H9 (cell line): ENCODE measurements at regions not wholly inside any gene's neighbourhood (a gene's known extent, or its start where the extent isn't known, plus 50 kb on each side); places are given as distances from the start of the nearest gene placed in this dataset.

Experiments used
- DNase-seq: peaks from one replicate; pipeline ENCODE4 v3.0.0-alpha.2; 2017
- H2AFZ ChIP-seq: one replicate; pipeline ENCODE4 v1.6.1; 2013; ENCODE audit warnings: mild to moderate bottlenecking, low read length, control low read depth, moderate library complexity
- H2AK5ac ChIP-seq: 2 replicates; pipeline ENCODE4 v1.6.1; 2013; ENCODE audit warnings: low read length, control low read depth, mixed read lengths; ENCODE audit not compliant: insufficient read length
- H2BK120ac ChIP-seq: one replicate; pipeline ENCODE4 v1.6.1; 2013; ENCODE audit warnings: low read depth, mild to moderate bottlenecking, low read length, control low read depth, inconsistent platforms; ENCODE audit not compliant: poor library complexity, severe bottlenecking
- H2BK12ac ChIP-seq: 2 replicates; pipeline ENCODE4 v1.6.1; 2013; ENCODE audit warnings: low read length, control low read depth, mixed read lengths, low read depth; ENCODE audit not compliant: insufficient read length
- H2BK15ac ChIP-seq: 2 replicates; pipeline ENCODE4 v1.6.1; 2013; ENCODE audit warnings: low read depth, low read length, control low read depth
- H2BK20ac ChIP-seq: one replicate; pipeline ENCODE4 v1.6.1; 2013; ENCODE audit warnings: low read depth, mild to moderate bottlenecking, low read length, control low read depth, inconsistent platforms; ENCODE audit not compliant: poor library complexity, severe bottlenecking
- H2BK5ac ChIP-seq: 2 replicates; pipeline ENCODE4 v1.6.1; 2013; ENCODE audit warnings: low read length, control low read depth, mixed read lengths; ENCODE audit not compliant: insufficient read length
- H3K14ac ChIP-seq: 2 replicates; pipeline ENCODE4 v1.6.1; 2013; ENCODE audit warnings: low read length, control low read depth; ENCODE audit not compliant: insufficient read depth
- H3K18ac ChIP-seq: 2 replicates; pipeline ENCODE4 v1.6.1; 2013; ENCODE audit warnings: low read depth, mild to moderate bottlenecking, mixed read lengths, low read length, control low read depth; ENCODE audit not compliant: insufficient read length
- H3K23ac ChIP-seq: 2 replicates; pipeline ENCODE4 v1.6.1; 2013; ENCODE audit warnings: low read length, control low read depth, mixed read lengths, low read depth; ENCODE audit not compliant: insufficient read length
- H3K23me2 ChIP-seq: 2 replicates; pipeline ENCODE4 v1.6.1; 2013; ENCODE audit warnings: low read depth, mild to moderate bottlenecking, mixed read lengths, low read length, control low read depth; ENCODE audit not compliant: insufficient read length, poor library complexity, severe bottlenecking
- H3K27ac ChIP-seq: 2 replicates; pipeline ENCODE4 v1.5.1; 2013; ENCODE audit warnings: low read length, control low read depth, mixed read lengths, low read depth; ENCODE audit not compliant: insufficient read length
- H3K27me3 ChIP-seq: 2 replicates; pipeline ENCODE4 v1.6.1; 2013; ENCODE audit warnings: low read length, control low read depth, inconsistent platforms; ENCODE audit not compliant: insufficient read depth
- H3K4ac ChIP-seq: 2 replicates; pipeline ENCODE4 v1.6.1; 2013; ENCODE audit warnings: low read depth, mild to moderate bottlenecking, control low read depth, inconsistent platforms, low read length, moderate library complexity
- H3K4me1 ChIP-seq: 2 replicates; pipeline ENCODE4 v1.6.1; 2013; ENCODE audit warnings: low read length, control low read depth, inconsistent platforms; ENCODE audit not compliant: insufficient read depth
- H3K4me2 ChIP-seq: 2 replicates; pipeline ENCODE4 v1.6.1; 2013; ENCODE audit warnings: low read length, control low read depth, mixed read lengths; ENCODE audit not compliant: insufficient read length, insufficient read depth
- H3K56ac ChIP-seq: 2 replicates; pipeline ENCODE4 v1.6.1; 2013; ENCODE audit warnings: low read depth, mild to moderate bottlenecking, mixed read lengths, low read length, control low read depth; ENCODE audit not compliant: insufficient read length
- H3K79me1 ChIP-seq: 2 replicates; pipeline ENCODE4 v1.6.1; 2013; ENCODE audit warnings: low read depth, mild to moderate bottlenecking, moderate library complexity, low read length, control low read depth, inconsistent platforms; ENCODE audit not compliant: insufficient read depth, poor library complexity, severe bottlenecking
- H3K79me2 ChIP-seq: 2 replicates; pipeline ENCODE4 v1.6.1; 2013; ENCODE audit warnings: low read length, control low read depth, inconsistent platforms; ENCODE audit not compliant: insufficient read depth
- H3K9ac ChIP-seq: 2 replicates; pipeline ENCODE4 v1.6.1; 2013; ENCODE audit warnings: low read length, control low read depth, mixed read lengths; ENCODE audit not compliant: insufficient read length; ENCODE audit errors: extremely low read depth
- H3K9me3 ChIP-seq: one replicate; pipeline ENCODE4 v1.6.1; 2013; ENCODE audit warnings: low read depth, low read length, inconsistent platforms; ENCODE audit not compliant: control insufficient read depth
- H3T11ph ChIP-seq: one replicate; pipeline ENCODE4 v1.6.1; 2013; ENCODE audit warnings: mild to moderate bottlenecking, low read length, control low read depth, inconsistent platforms
- H4K20me1 ChIP-seq: one replicate; pipeline ENCODE4 v1.6.1; 2013; ENCODE audit not compliant: control insufficient read depth, insufficient read length, insufficient read depth
- H4K5ac ChIP-seq: 2 replicates; pipeline ENCODE4 v1.6.1; 2013; ENCODE audit warnings: low read depth, mild to moderate bottlenecking, mixed read lengths, low read length, control low read depth; ENCODE audit not compliant: insufficient read length
- H4K8ac ChIP-seq: replicated peaks from 2 replicates; pipeline ENCODE4 v1.6.1; 2013; ENCODE audit warnings: low read length, control low read depth, mixed read lengths, low read depth; ENCODE audit not compliant: insufficient read length
- H4K91ac ChIP-seq: 2 replicates; pipeline ENCODE4 v1.6.1; 2013; ENCODE audit warnings: low read depth, mild to moderate bottlenecking, moderate library complexity, mixed read lengths, low read length, control low read depth; ENCODE audit not compliant: insufficient read length
- H3K27ac Mint-ChIP-seq, 3 experiments: 2 replicates in 2 of 3; 3 replicates in 1 of 3; pipeline ENCODE4 v1.8.0; 2020 to 2021; ENCODE audit warnings: mixed read lengths in 3 of 3, mild to moderate bottlenecking in 1 of 3, moderate library complexity in 1 of 3
- H3K27me3 Mint-ChIP-seq: 2 replicates; pipeline ENCODE4 v1.8.0; 2021; ENCODE audit warnings: low read depth, mild to moderate bottlenecking, moderate library complexity, mixed read lengths
- H3K36me3 Mint-ChIP-seq, 3 experiments: 2 replicates in 2 of 3; 3 replicates in 1 of 3; pipeline ENCODE4 v1.8.0; 2020 to 2021; ENCODE audit warnings: low read depth in 3 of 3, mixed read lengths in 3 of 3; ENCODE audit not compliant: insufficient read depth in 1 of 3
- H3K4me1 Mint-ChIP-seq, 2 experiments: 2 replicates each; pipeline ENCODE4 v1.8.0; 2020; ENCODE audit warnings: mixed read lengths in 2 of 2
- H3K4me3 Mint-ChIP-seq, 2 experiments: 2 replicates in 1 of 2; 3 replicates in 1 of 2; pipeline ENCODE4 v1.8.0; 2020 to 2021; ENCODE audit warnings: mild to moderate bottlenecking in 2 of 2, mixed read lengths in 2 of 2, moderate library complexity in 1 of 2
- H3K9me3 Mint-ChIP-seq, 2 experiments: 2 replicates in 1 of 2; 3 replicates in 1 of 2; pipeline ENCODE4 v1.8.0; 2020; ENCODE audit warnings: mild to moderate bottlenecking in 2 of 2, mixed read lengths in 2 of 2, moderate library complexity in 1 of 2
- WGBS: extraction: QIAGEN DNeasy Blood & Tissue Kit; methylation state at CpG from one replicate; pipeline ENCODE4 v1.1.7; 2013; ENCODE audit warnings: missing lambda C conversion rate, low lambda C conversion rate, mixed read lengths; ENCODE audit not compliant: insufficient read length; ENCODE audit errors: extremely low coverage; 5-methylcytosine and 5-hydroxymethylcytosine counted together
- TF ChIP-seq, protein P1 (sequence below): fragments of 200-600 bp; sonication (generic); conservative IDR thresholded peaks from 3 replicates; pipeline ENCODE4 v1.8.0; 2021; ENCODE audit warnings: antibody characterized with exemption, mild to moderate bottlenecking

DNA sequence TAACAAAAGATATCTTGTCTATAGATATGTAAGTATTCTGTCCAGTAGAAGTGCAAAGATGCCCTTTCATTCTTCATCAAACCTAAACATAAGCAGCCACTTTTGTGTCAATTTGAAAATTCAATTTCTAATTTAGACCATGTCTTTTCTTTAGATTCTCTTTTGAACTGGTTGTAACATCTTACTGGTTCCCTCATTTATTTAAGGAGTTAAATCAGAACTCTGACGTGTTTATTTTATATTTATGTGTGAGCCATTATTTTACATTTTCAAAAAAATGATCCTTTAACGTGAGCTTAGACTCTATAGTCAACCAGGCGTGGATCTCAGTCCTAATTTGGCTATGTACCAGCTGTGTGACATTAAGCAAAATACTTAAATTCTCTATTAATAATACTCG, 74.0 kb upstream of the PHYHIPL start:
- H3K36me3 Mint-ChIP-seq = no peaks in the 10 kb centered on the region
- DNase-seq = no peak
- Histone ChIP-seq H4K91ac (no peak overlapping the region), H2AK5ac (no peak overlapping the region), H4K5ac (no peak overlapping the region), H3K27me3 (no peaks in the 10 kb centered on the region), H3K23me2 (no peaks in the 10 kb centered on the region), H2BK120ac (no peak overlapping the region), H2BK20ac (no peak overlapping the region), H3T11ph (no peak overlapping the region), H3K23ac (no peak overlapping the region), H2AFZ (no peak overlapping the region), H3K9me3 (no peaks in the 10 kb centered on the region), H2BK12ac (no peak overlapping the region), H3K18ac (no peak overlapping the region), H4K20me1 (no peaks in the 10 kb centered on the region), H3K14ac (no peak overlapping the region), H3K4me1 (no peaks in the 10 kb centered on the region), H2BK5ac (no peak overlapping the region), H4K8ac (no peak overlapping the region), H3K4me2 (no peak overlapping the region), H3K27ac (no peak overlapping the region), H3K9ac (no peak overlapping the region), H2BK15ac (no peak overlapping the region), H3K56ac (no peak overlapping the region), H3K79me2 (no peaks in the 10 kb centered on the region), H3K4ac (no peak overlapping the region), H3K79me1 (no peaks in the 10 kb centered on the region)
- H3K4me3 Mint-ChIP-seq = no peak overlapping the region
- no peak overlapping the region for H3K27ac Mint-ChIP-seq
- H3K9me3 Mint-ChIP-seq = no peaks in the 10 kb centered on the region
- peaks cover 12% of the 10 kb centered on the region for H3K27me3 Mint-ChIP-seq
- no CpG with 5 or more reads among the region's 4 CpGs for WGBS
- TF ChIP-seq, protein P1, sequence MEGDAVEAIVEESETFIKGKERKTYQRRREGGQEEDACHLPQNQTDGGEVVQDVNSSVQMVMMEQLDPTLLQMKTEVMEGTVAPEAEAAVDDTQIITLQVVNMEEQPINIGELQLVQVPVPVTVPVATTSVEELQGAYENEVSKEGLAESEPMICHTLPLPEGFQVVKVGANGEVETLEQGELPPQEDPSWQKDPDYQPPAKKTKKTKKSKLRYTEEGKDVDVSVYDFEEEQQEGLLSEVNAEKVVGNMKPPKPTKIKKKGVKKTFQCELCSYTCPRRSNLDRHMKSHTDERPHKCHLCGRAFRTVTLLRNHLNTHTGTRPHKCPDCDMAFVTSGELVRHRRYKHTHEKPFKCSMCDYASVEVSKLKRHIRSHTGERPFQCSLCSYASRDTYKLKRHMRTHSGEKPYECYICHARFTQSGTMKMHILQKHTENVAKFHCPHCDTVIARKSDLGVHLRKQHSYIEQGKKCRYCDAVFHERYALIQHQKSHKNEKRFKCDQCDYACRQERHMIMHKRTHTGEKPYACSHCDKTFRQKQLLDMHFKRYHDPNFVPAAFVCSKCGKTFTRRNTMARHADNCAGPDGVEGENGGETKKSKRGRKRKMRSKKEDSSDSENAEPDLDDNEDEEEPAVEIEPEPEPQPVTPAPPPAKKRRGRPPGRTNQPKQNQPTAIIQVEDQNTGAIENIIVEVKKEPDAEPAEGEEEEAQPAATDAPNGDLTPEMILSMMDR = no peak
- peaks cover 7 to 10% of the 10 kb centered on the region in 2 experiments for H3K4me1 Mint-ChIP-seq
